ENCODE measurements at regions not wholly inside any gene's neighbourhood (a gene's known extent, or its start where the extent isn't known, plus 50 kb on each side); places are given as distances from the start of the nearest gene placed in this dataset.
"Not testable (repeated sequence)": the region's sequence is repeated elsewhere in the genome, so short reads cannot be mapped to it uniquely, and the experiment has no call there.

DNA sequence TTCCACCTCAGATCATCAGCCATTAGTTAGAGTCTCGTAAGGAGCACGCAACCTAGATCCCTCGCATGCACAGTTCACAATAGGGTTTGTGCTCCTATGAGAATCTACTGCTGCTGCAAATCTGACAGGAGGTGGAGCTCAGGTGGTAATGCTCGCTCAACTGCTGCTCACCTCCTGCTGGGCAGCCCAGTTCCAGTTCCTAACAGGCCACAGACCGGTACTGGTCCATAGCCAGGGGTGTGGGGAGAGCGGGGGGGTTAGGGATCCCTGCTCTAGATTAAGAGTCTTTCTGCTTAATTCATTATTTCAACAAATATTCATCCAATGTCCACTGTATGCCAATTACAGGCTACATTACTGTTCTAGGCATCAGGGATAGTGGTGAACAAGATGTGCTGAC, 170.4 kb upstream of the KBTBD8 start:
- no peak for DNase-seq (ENCODE audit: low read depth)
- H3K4me3 ChIP-seq (ENCODE audit: low read depth, low read length): no peak overlapping the region
- TF ChIP-seq, protein P1, sequence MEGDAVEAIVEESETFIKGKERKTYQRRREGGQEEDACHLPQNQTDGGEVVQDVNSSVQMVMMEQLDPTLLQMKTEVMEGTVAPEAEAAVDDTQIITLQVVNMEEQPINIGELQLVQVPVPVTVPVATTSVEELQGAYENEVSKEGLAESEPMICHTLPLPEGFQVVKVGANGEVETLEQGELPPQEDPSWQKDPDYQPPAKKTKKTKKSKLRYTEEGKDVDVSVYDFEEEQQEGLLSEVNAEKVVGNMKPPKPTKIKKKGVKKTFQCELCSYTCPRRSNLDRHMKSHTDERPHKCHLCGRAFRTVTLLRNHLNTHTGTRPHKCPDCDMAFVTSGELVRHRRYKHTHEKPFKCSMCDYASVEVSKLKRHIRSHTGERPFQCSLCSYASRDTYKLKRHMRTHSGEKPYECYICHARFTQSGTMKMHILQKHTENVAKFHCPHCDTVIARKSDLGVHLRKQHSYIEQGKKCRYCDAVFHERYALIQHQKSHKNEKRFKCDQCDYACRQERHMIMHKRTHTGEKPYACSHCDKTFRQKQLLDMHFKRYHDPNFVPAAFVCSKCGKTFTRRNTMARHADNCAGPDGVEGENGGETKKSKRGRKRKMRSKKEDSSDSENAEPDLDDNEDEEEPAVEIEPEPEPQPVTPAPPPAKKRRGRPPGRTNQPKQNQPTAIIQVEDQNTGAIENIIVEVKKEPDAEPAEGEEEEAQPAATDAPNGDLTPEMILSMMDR (IDR thresholded peaks at IDR 0.05; ENCODE audit: insufficient read depth, low read depth, low read length, missing control alignments): no peak

DNA sequence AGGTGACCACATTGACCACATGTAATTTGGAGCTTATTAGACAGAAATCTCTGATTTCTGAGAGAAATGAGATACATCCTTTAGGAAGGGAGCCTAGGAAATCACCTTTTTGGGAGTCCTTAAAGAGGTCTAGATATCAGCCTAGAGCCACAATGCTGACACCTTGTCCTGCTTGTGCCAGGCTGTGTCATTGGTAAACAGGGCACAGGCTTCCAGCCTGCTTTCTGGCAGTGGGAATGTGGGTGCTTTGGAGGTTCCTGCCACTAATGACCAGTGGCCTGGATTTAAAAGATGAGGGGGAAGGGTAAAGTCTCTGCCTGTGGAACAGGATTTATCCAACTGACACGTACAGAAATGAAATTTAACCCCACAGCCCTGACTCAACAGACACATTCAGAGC, 169.8 kb upstream of the KBTBD8 start:
- no peak overlapping the region for H3K4me3 ChIP-seq (ENCODE audit: low read depth, low read length)
- TF ChIP-seq, protein P1 (IDR thresholded peaks at IDR 0.05; ENCODE audit: insufficient read depth, low read depth, low read length, missing control alignments): no peak
- DNase-seq (ENCODE audit: low read depth): no peak

DNA sequence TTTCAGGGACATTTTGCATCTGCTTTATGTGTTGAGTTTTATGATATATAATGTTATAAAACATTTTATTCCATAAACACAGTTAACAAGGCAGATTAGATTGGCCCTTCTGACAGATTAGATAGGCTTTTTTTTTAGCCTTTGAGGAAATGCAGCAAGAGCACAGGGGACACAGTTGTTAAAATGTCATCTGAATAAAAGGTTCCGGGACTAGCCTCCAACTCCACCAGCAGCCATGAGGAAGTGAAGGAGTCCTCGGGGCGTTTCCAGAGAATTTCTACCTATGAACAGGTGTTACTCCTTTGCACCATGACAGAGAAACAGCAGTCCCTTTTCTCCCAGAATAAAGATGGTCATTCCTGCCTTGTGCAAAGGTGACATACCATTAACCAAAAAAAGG, 167.8 kb upstream of the KBTBD8 start:
- TF ChIP-seq, protein P1 (IDR thresholded peaks at IDR 0.05; ENCODE audit: insufficient read depth, low read depth, low read length, missing control alignments): no peak
- DNase-seq (ENCODE audit: low read depth): no peak
- no peak overlapping the region for H3K4me3 ChIP-seq (ENCODE audit: low read depth, low read length)

DNA sequence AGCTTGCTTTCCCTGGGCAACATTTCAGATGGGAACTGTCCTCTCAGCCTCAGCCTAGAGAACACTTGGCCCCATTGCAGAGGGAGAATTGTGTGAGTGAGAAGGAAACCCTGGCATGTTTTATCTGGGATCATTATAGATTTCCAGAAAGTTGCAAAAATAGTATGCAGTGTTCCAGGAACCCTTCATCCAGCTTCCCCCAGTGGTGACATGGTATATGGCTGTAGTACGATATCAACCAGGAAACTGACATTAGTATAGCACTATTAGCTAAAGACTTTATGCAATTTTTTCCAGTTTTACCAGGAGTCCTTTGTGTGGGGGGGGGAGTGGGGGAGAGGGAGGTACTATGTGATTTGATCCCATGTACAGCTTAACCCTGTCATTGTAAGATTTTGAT, 166.2 kb upstream of the KBTBD8 start:
- no peak overlapping the region for H3K4me3 ChIP-seq (ENCODE audit: low read depth, low read length)
- no peak for DNase-seq (ENCODE audit: low read depth)
- TF ChIP-seq, protein P1 (IDR thresholded peaks at IDR 0.05; ENCODE audit: insufficient read depth, low read depth, low read length, missing control alignments): no peak

DNA sequence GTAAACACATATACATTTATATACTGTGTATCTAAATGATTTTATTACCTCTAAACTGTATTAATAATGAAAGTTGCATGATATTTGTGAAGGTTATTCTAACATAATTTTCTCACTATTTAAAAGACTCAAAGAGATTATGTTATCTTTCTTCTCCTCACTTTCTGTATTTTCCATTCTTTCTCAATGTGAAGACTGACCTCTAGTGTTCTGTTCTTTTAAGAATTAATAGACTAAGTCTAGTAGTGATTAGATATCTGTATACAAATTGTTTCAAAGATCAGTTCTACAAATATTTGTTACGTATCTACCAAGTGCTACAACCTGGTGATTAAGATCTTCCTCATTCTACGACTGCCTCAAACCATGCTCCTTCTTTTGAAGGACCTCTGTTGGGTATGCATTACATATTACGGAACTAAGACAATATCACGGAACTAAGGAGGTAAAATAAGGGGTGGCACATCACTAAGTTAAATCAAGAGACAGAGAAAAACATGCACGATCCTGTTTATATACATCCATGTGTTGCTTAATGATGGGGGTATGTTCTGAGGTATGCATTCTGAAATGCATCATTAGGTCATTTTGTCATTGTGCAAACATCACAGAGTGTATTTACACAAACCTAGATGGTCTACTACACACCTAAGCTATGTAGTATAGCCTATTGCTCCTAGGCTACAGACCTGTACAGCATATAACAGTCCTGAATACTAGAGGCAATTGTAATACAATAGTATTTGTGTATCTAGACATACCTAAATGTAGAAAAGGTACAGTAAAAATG, 161.5 kb upstream of the KBTBD8 start:
- no peak for DNase-seq (ENCODE audit: low read depth)
- TF ChIP-seq, protein P1 (IDR thresholded peaks at IDR 0.05; ENCODE audit: insufficient read depth, low read depth, low read length, missing control alignments): no peak
- no peak overlapping the region for H3K4me3 ChIP-seq (ENCODE audit: low read depth, low read length)

DNA sequence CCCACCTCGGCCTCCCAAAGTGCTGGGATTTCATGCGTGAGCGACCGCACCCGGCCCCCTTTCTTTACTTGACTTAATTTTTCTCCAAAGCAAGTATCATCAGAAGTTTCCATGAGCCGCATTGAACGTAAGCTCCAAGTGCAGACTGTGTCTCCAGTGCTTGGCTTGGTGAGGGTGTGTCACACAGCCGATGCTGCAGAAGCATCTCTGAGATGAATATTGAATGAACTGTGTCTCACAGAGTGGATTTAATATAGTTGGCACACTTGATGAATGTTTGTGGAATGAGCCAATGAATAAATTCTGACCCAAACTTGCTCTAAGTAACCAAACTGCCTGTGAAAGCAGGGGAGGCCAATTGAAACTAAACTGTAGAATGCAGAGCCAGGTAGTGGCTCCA, 159.4 kb upstream of the KBTBD8 start:
- H3K4me3 ChIP-seq (ENCODE audit: low read depth, low read length): no peak overlapping the region
- TF ChIP-seq, protein P1 (IDR thresholded peaks at IDR 0.05; ENCODE audit: insufficient read depth, low read depth, low read length, missing control alignments): no peak
- no peak for DNase-seq (ENCODE audit: low read depth)

DNA sequence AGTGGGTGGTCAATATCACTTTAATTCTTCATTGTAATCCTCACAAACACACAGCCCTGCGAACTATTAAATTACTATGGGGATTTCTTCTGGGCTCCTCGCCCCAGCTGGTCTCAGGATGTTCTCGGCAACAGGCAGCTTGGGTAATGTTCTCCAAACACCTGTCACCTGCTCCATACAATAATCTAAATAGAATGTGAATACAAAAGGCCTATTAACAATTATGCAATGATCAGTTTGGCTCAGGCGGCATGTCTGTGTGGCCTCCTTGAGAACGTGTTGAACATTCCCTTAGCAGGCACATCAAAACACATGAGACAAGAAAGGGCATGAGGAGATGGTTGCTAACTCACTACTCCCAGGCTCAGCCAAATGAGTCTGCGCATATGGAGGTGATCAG, 158.6 kb upstream of the KBTBD8 start:
- no peak for DNase-seq (ENCODE audit: low read depth)
- TF ChIP-seq, protein P1 (IDR thresholded peaks at IDR 0.05; ENCODE audit: insufficient read depth, low read depth, low read length, missing control alignments): no peak
- H3K4me3 ChIP-seq (ENCODE audit: low read depth, low read length): no peak overlapping the region

DNA sequence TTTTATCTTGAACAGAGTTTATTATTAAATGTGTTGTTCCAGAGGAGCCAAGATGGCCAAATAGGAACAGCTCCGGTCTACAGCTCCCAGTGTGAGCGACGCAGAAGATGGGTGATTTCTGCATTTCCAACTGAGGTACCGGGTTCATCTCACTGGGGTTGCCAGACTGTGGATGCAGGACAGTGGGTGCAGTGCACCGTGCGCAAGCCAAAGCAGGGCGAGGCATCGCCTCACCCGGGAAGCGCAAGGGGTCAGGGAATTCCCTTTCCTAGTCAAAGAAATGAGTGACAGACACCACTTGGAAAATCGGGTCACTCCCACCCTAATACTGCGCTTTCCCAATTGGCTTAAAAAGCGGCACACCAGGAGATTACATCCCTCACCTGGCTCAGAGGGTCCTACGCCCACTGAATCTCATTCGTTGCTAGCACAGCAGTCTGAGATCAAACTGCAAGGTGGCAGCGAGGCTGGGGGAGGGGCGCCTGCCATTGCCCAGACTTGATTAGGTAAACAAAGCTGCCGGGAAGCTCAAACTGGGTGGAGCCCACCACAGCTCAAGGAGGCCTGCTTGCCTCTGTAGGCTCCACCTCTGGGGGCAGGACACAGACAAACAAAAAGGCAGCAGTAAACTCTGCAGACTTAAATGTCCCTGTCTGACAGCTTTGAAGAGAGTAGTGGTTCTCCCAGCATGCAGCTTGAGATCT, 155.2 kb upstream of the KBTBD8 start:
- DNase-seq (ENCODE audit: low read depth); H3K4me3 ChIP-seq (ENCODE audit: low read depth, low read length): not testable (repeated sequence)

Measured in GM12865 (cell line).